ENCODE measurements at regions not wholly inside any gene's neighbourhood (a gene's known extent, or its start where the extent isn't known, plus 50 kb on each side); places are given as distances from the start of the nearest gene placed in this dataset.

DNA sequence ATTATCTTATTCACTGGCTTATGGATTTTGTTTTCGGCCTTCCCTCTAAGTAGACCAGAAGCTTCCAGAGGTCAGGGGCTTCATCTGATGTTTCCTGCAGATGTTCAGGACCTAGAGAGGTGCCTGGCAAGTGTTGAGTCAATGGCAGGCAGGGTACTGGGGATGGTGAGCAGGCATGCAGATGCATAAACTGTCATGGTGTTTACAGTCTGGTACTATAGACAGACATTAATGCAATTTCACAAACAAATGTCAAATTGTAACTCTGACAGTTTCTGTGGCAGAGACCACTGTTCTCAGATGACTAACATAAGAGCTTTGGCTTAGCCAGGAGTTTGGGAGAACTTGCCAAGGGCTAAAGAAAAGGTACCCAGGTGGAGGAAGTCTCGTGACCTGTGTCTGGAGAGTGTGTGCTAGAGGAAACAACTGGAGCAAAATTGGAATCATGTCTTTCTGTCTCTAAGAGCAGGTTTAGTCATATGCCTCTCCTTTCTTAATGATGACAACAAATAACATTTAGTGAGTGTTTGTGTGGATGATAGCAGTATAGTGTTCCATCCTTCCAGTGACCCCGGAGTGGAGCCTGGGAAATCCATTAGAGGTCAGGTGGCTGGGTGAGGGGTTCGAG, 53.7 kb upstream of the TRAK1 start:
- Histone ChIP-seq H3K4me3 (IDR thresholded peaks at IDR 0.05; ENCODE audit: insufficient read depth, low read depth, low read length) (no peak overlapping the region), H2AFZ (ENCODE audit: low read depth) (no peak overlapping the region), H3K9ac (no peak overlapping the region), H3K4me1 (ENCODE audit: low read depth, poor library complexity, severe bottlenecking) (no peaks in the 10 kb centered on the region), H3K4me2 (no peak overlapping the region), H4K20me1 (ENCODE audit: insufficient read depth) (no peaks in the 10 kb centered on the region), H3K27me3 (ENCODE audit: insufficient read depth, low read depth) (no peaks in the 10 kb centered on the region), H3K79me2 (ENCODE audit: insufficient read depth, low read depth) (no peaks in the 10 kb centered on the region), H3K27ac (no peak overlapping the region), H3K36me3 (ENCODE audit: insufficient read depth) (no peaks in the 10 kb centered on the region)
- TF ChIP-seq, protein P1, sequence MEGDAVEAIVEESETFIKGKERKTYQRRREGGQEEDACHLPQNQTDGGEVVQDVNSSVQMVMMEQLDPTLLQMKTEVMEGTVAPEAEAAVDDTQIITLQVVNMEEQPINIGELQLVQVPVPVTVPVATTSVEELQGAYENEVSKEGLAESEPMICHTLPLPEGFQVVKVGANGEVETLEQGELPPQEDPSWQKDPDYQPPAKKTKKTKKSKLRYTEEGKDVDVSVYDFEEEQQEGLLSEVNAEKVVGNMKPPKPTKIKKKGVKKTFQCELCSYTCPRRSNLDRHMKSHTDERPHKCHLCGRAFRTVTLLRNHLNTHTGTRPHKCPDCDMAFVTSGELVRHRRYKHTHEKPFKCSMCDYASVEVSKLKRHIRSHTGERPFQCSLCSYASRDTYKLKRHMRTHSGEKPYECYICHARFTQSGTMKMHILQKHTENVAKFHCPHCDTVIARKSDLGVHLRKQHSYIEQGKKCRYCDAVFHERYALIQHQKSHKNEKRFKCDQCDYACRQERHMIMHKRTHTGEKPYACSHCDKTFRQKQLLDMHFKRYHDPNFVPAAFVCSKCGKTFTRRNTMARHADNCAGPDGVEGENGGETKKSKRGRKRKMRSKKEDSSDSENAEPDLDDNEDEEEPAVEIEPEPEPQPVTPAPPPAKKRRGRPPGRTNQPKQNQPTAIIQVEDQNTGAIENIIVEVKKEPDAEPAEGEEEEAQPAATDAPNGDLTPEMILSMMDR (conservative IDR thresholded peaks at IDR 0.05; ENCODE audit: low read depth, low read length): no peak

DNA sequence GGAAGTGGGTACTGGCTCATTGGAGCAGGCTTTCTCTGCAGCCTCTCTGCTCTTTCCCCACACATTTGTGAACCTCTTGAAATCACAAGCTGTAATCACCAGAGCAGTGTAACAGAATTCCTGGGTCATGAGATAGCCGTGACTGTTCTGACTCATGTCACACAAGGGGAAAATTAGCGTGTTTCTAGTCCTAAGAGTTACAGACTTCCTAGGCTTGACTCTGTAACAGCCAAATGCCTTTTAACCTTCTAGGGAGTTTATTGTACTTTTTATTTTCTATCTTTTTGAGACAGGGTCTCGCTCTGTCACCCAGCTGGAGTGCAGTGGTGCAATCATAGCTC, 54.7 kb upstream of the TRAK1 start:
- H2AFZ ChIP-seq (ENCODE audit: low read depth): no peak overlapping the region
- H3K27me3 ChIP-seq (ENCODE audit: insufficient read depth, low read depth): no peaks in the 10 kb centered on the region
- no peaks in the 10 kb centered on the region for H3K79me2 ChIP-seq (ENCODE audit: insufficient read depth, low read depth)
- no peaks in the 10 kb centered on the region for H3K36me3 ChIP-seq (ENCODE audit: insufficient read depth)
- no peak overlapping the region for H3K27ac ChIP-seq
- H4K20me1 ChIP-seq (ENCODE audit: insufficient read depth): no peaks in the 10 kb centered on the region
- H3K9ac ChIP-seq: no peak overlapping the region
- no peak overlapping the region for H3K4me2 ChIP-seq
- H3K4me3 ChIP-seq (IDR thresholded peaks at IDR 0.05; ENCODE audit: insufficient read depth, low read depth, low read length): no peak overlapping the region
- TF ChIP-seq, protein P1 (conservative IDR thresholded peaks at IDR 0.05; ENCODE audit: low read depth, low read length): no peak
- H3K4me1 ChIP-seq (ENCODE audit: low read depth, poor library complexity, severe bottlenecking): no peaks in the 10 kb centered on the region

DNA sequence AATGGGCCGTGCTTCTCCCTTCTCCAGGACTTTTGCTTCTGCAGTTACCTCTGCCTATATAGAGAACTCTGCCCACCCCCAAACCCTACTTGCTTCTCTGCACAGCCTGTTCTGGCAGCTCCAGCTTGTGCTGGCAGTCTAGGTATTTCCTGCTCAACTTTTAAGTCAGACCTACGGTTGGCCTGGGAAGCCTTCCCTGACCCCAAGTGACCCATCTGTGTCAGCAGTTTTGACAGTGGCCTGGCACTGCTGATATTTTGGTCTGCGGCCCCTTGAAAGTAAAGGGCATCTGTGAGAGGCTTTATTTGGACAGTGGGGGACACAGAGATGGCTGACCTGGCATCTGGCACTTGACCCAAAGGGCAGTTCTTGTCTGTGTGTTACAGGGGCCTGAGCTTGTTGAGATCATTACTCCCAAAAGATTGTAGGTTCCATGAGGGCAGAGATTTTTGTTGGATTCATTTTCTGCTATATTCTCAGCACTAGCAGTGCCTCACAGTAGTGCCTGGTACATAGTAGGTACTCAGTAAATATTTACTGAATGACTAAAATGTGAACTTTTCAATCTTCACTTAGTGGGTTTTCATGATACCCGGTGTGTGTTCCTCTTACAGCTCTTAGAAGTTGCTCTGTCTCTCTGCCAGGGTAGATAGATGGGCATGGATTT, 55.2 kb upstream of the TRAK1 start:
- H3K27me3 ChIP-seq (ENCODE audit: insufficient read depth, low read depth): no peaks in the 10 kb centered on the region
- no peaks in the 10 kb centered on the region for H3K79me2 ChIP-seq (ENCODE audit: insufficient read depth, low read depth)
- H3K4me3 ChIP-seq (IDR thresholded peaks at IDR 0.05; ENCODE audit: insufficient read depth, low read depth, low read length): no peak overlapping the region
- no peak overlapping the region for H3K27ac ChIP-seq
- no peak overlapping the region for H3K4me2 ChIP-seq
- H3K36me3 ChIP-seq (ENCODE audit: insufficient read depth): no peaks in the 10 kb centered on the region
- H3K9ac ChIP-seq: no peak overlapping the region
- H2AFZ ChIP-seq (ENCODE audit: low read depth): no peak overlapping the region
- no peaks in the 10 kb centered on the region for H4K20me1 ChIP-seq (ENCODE audit: insufficient read depth)
- TF ChIP-seq, protein P1 (conservative IDR thresholded peaks at IDR 0.05; ENCODE audit: low read depth, low read length): no peak
- H3K4me1 ChIP-seq (ENCODE audit: low read depth, poor library complexity, severe bottlenecking): no peaks in the 10 kb centered on the region

DNA sequence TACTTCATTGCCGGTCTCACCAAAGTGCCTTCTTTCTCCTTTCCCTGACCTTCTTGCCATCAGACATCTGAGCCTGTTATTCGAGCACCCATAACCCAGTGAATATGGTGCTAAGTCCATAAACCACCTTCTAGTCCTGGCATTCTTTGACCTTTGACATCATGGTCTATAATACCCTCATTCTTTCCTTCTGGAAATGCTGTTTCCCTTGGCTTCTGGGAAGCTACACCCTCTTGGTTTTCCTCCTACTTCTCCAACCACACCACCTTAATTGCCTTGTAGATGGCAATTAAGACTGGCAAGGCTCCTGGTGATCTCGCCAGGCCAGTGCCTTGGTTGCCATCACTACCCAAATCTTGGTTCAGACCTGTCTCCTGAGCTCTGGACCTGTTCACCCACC, 56.1 kb upstream of the TRAK1 start:
- TF ChIP-seq, protein P1 (conservative IDR thresholded peaks at IDR 0.05; ENCODE audit: low read depth, low read length): no peak
- H3K36me3 ChIP-seq (ENCODE audit: insufficient read depth): no peaks in the 10 kb centered on the region
- H3K27ac ChIP-seq: no peak overlapping the region
- no peaks in the 10 kb centered on the region for H3K4me1 ChIP-seq (ENCODE audit: low read depth, poor library complexity, severe bottlenecking)
- H2AFZ ChIP-seq (ENCODE audit: low read depth): no peak overlapping the region
- no peaks in the 10 kb centered on the region for H3K79me2 ChIP-seq (ENCODE audit: insufficient read depth, low read depth)
- no peak overlapping the region for H3K4me2 ChIP-seq
- no peak overlapping the region for H3K9ac ChIP-seq
- H3K4me3 ChIP-seq (IDR thresholded peaks at IDR 0.05; ENCODE audit: insufficient read depth, low read depth, low read length): no peak overlapping the region
- H3K27me3 ChIP-seq (ENCODE audit: insufficient read depth, low read depth): no peaks in the 10 kb centered on the region
- H4K20me1 ChIP-seq (ENCODE audit: insufficient read depth): no peaks in the 10 kb centered on the region
